PC-9 (cell line): ENCODE measurements at regions not wholly inside any gene's neighbourhood (a gene's known extent, or its start where the extent isn't known, plus 50 kb on each side); places are given as distances from the start of the nearest gene placed in this dataset.

Source experiments
- EZH2 ChIP-seq: fragments of 200-600 bp; sonication (generic); IDR thresholded peaks from 2 replicates; pipeline ENCODE4 v1.8.0; 2017; ENCODE audit warnings: antibody characterized with exemption, low read depth
- TF ChIP-seq, protein P1 (sequence below): fragments of 200-600 bp; sonication (generic); conservative IDR thresholded peaks from 2 replicates; pipeline ENCODE4 v1.6.1; 2017; ENCODE audit warnings: mixed run types, antibody characterized with exemption, mild to moderate bottlenecking, moderate library complexity

DNA sequence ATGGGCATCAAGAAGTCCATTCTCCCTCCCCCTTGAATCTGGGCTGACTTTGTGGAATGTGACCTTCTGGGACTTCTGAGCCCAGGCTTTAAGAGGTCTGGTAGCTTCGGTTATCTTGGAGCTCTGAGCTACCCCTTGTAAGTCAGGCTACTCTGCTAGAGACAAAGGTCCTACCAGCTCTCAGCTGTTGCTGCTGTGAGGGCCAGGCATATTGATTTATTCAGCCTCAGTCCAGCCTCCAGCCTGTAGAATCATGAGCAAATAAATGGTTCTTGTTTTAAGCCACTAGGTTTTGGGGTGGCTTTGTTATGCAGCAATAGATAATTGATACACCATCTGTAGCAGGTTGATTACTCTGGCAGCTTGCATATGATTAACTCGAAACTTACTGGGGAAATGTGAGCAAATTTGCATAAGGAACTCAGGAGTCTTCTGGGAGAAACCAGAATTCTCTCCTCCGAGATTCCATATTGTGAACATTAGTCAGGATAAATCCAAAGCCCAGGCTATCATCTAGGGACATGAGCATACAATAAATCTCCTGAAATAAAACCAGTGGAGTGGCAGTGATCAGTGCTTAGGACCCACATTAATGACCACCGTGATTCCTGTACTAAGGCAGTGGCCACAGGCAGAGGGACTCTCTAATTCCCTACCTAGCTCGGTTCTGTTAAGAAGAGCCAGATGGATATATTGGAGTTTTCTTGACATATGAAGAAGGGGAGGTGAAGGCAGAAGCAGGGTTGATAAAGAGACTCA lies 336.1 kb downstream of the CDC5L start:
- TF ChIP-seq, protein P1, sequence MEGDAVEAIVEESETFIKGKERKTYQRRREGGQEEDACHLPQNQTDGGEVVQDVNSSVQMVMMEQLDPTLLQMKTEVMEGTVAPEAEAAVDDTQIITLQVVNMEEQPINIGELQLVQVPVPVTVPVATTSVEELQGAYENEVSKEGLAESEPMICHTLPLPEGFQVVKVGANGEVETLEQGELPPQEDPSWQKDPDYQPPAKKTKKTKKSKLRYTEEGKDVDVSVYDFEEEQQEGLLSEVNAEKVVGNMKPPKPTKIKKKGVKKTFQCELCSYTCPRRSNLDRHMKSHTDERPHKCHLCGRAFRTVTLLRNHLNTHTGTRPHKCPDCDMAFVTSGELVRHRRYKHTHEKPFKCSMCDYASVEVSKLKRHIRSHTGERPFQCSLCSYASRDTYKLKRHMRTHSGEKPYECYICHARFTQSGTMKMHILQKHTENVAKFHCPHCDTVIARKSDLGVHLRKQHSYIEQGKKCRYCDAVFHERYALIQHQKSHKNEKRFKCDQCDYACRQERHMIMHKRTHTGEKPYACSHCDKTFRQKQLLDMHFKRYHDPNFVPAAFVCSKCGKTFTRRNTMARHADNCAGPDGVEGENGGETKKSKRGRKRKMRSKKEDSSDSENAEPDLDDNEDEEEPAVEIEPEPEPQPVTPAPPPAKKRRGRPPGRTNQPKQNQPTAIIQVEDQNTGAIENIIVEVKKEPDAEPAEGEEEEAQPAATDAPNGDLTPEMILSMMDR: no peak
- no peak for TF ChIP-seq EZH2
